HepG2 (cell line): ENCODE measurements at regions not wholly inside any gene's neighbourhood (a gene's known extent, or its start where the extent isn't known, plus 50 kb on each side); places are given as distances from the start of the nearest gene placed in this dataset.

Experiments
- CEBPB ChIP-seq: IDR thresholded peaks from 2 replicates; pipeline ENCODE4 v1.6.1; 2011; ENCODE audit warnings: low read depth, low read length, improper control_type of control experiment, borderline replicate concordance
- CHCHD3 ChIP-seq: sonication (generic); formaldehyde crosslinking; IDR thresholded peaks from 2 replicates; pipeline ENCODE4 v1.8.0; 2022; ENCODE audit warnings: mild to moderate bottlenecking, missing genetic modification reagents, moderate library complexity
- GFI1 ChIP-seq: sonication (generic); formaldehyde crosslinking; IDR thresholded peaks from 2 replicates; pipeline ENCODE4 v1.5.0; 2020; ENCODE audit warnings: missing genetic modification reagents, mild to moderate bottlenecking, borderline replicate concordance
- HMGXB3 ChIP-seq: sonication (generic); formaldehyde crosslinking; IDR thresholded peaks from 2 replicates; pipeline ENCODE4 v1.4.0; 2020; ENCODE audit warnings: missing genetic modification reagents, borderline replicate concordance
- KLF16 ChIP-seq, 2 experiments: sonication (generic) in 1 of 2; formaldehyde crosslinking in 1 of 2; IDR thresholded peaks; 2 replicates each; pipeline versions ENCODE4 v1.6.1 to v1.8.0; 2016 to 2023; ENCODE audit warnings: missing genetic modification reagents in 2 of 2, missing compliant biosample characterization in 1 of 2
- MXD3 ChIP-seq: IDR thresholded peaks from 2 replicates; pipeline ENCODE4 v1.6.1; 2016; ENCODE audit warnings: mild to moderate bottlenecking, missing biosample characterization, missing genetic modification reagents
- NR2C2 ChIP-seq: sonication (generic); formaldehyde crosslinking; IDR thresholded peaks from 2 replicates; pipeline ENCODE4 v1.4.0; 2020; ENCODE audit warnings: missing genetic modification reagents, mild to moderate bottlenecking, moderate library complexity, borderline replicate concordance
- PAXIP1 ChIP-seq: sonication (generic); formaldehyde crosslinking; conservative IDR thresholded peaks from 2 replicates; pipeline ENCODE4 v1.4.0; 2020; ENCODE audit warnings: mild to moderate bottlenecking, missing genetic modification reagents, moderate library complexity
- THYN1 ChIP-seq: sonication (generic); formaldehyde crosslinking; IDR thresholded peaks from 2 replicates; pipeline ENCODE4 v1.8.1; 2023; ENCODE audit warnings: low read depth, mild to moderate bottlenecking, moderate library complexity, missing genetic modification reagents, borderline replicate concordance
- TOE1 ChIP-seq: sonication (generic); formaldehyde crosslinking; IDR thresholded peaks from 2 replicates; pipeline ENCODE4 v1.4.0; 2020; ENCODE audit warnings: mild to moderate bottlenecking, missing genetic modification reagents
- TOPORS ChIP-seq: sonication (generic); formaldehyde crosslinking; IDR thresholded peaks from 2 replicates; pipeline ENCODE4 v1.8.0; 2023; ENCODE audit warnings: mild to moderate bottlenecking, missing genetic modification reagents
- YY1 ChIP-seq: IDR thresholded peaks from 2 replicates; pipeline ENCODE4 v1.6.1; 2011; ENCODE audit warnings: low read length, low read depth, moderate library complexity, mild to moderate bottlenecking; ENCODE audit not compliant: insufficient read depth, insufficient replicate concordance
- ZKSCAN1 ChIP-seq: fragments of 150-350 bp; IDR thresholded peaks from 2 replicates; pipeline ENCODE4 v1.6.1; 2014; ENCODE audit warnings: low read length
- ZNF589 ChIP-seq: sonication (generic); formaldehyde crosslinking; conservative IDR thresholded peaks from 2 replicates; pipeline ENCODE4 v1.8.0; 2022; ENCODE audit warnings: mild to moderate bottlenecking, moderate library complexity, missing genetic modification reagents
- ZNF678 ChIP-seq: sonication (generic); formaldehyde crosslinking; IDR thresholded peaks from 2 replicates; pipeline ENCODE4 v1.4.0; 2020; ENCODE audit warnings: mild to moderate bottlenecking, missing genetic modification reagents
- ZNF766 ChIP-seq: sonication (generic); formaldehyde crosslinking; IDR thresholded peaks from 2 replicates; pipeline ENCODE4 v1.5.0; 2020; ENCODE audit warnings: missing genetic modification reagents, borderline replicate concordance
- ZNF839 ChIP-seq: sonication (generic); formaldehyde crosslinking; IDR thresholded peaks from 2 replicates; pipeline ENCODE4 v1.4.0; 2020; ENCODE audit warnings: missing genetic modification reagents, mild to moderate bottlenecking, borderline replicate concordance
- ZSCAN21 ChIP-seq: sonication (generic); formaldehyde crosslinking; IDR thresholded peaks from 2 replicates; pipeline ENCODE4 v1.8.0; 2022; ENCODE audit warnings: mild to moderate bottlenecking, missing genetic modification reagents, moderate library complexity, borderline replicate concordance
- ZSCAN30 ChIP-seq: sonication (generic); formaldehyde crosslinking; IDR thresholded peaks from 2 replicates; pipeline ENCODE4 v1.5.0; 2020; ENCODE audit warnings: mild to moderate bottlenecking, missing genetic modification reagents

- TF ChIP-seq KLF16 (CRISPR knock-in tag; IDR thresholded peaks at IDR 0.05) (0 out of 4 replicates have a peak, but pooled peaks of 1 of the 2 experiments have one; percentile 39), YY1 (peak; percentile 67), TOPORS (CRISPR knock-in tag) (no peak), ZNF839 (no peak), NR2C2 (CRISPR knock-in tag) (peak; percentile 56; the same call in 1 of the 2 replicates), ZNF766 (CRISPR knock-in tag) (no peak), HMGXB3 (CRISPR knock-in tag) (0 out of 2 replicates have a peak, but pooled peaks have one; percentile 55), THYN1 (CRISPR knock-in tag) (no peak), CHCHD3 (CRISPR knock-in tag) (no peak), CEBPB (no peak), ZSCAN21 (CRISPR knock-in tag) (no peak), GFI1 (CRISPR knock-in tag) (peak; percentile 88; the same call in 1 of the 2 replicates), TOE1 (no peak), ZKSCAN1 (no peak), PAXIP1 (peak; percentile 69), ZSCAN30 (no peak), ZNF678 (CRISPR knock-in tag) (no peak), MXD3 (CRISPR knock-in tag) (no peak), ZNF589 (CRISPR knock-in tag) (no peak)
These were observed 62.8 kb upstream of the KIF26B start (continued) for GRCh38 chr1:245091818-245092637.
